Naive thymus-derived CD4-positive, alpha-beta T cell (primary cell): ENCODE measurements at regions not wholly inside any gene's neighbourhood (a gene's known extent, or its start where the extent isn't known, plus 50 kb on each side); places are given as distances from the start of the nearest gene placed in this dataset.

Source experiments
- ATAC-seq: fragments of 150-1000 bp; cut with Tn5 transposase; 2 replicates; pipeline ENCODE4 v1.10.0; 2021; ENCODE audit warnings: mild to moderate bottlenecking, moderate library complexity
- CTCF ChIA-PET: fragments of 350-600 bp; sonication (Branson Sonifier 250); formaldehyde crosslinking; loops from one replicate; lab custom pipeline; 2021; ENCODE audit warnings: antibody characterized with exemption; lab: Charles Lee
- POLR2A ChIA-PET: fragments of 350-600 bp; sonication (Branson Sonifier 250); formaldehyde crosslinking; loops from one replicate; lab custom pipeline; 2021; ENCODE audit warnings: antibody characterized with exemption, inconsistent platforms; lab: Charles Lee
- DNase-seq, 9 donors: peaks; one replicate each; pipeline versions ENCODE4 v3.0.0 to v3.0.0-alpha.2; 2020 to 2022; ENCODE audit warnings: mixed read lengths in 1 of 9
- H3K27ac ChIP-seq: one replicate; pipeline ENCODE4 v1.7.0; 2013; ENCODE audit warnings: mild to moderate bottlenecking, low read depth, low read length, moderate library complexity
- H3K27me3 ChIP-seq, 2 donors: one replicate each; pipeline ENCODE4 v1.7.0; 2013; ENCODE audit warnings: low read length in 2 of 2, mild to moderate bottlenecking in 2 of 2, moderate library complexity in 2 of 2; ENCODE audit not compliant: control insufficient read depth in 2 of 2, insufficient read depth in 2 of 2
- H3K36me3 ChIP-seq, 3 experiments: 1 replicate in 2 of 3; 2 replicates in 1 of 3; pipeline ENCODE4 v1.7.0; 2013; ENCODE audit warnings: low read length in 3 of 3, mild to moderate bottlenecking in 3 of 3, moderate library complexity in 1 of 3; ENCODE audit not compliant: insufficient read depth in 3 of 3, control insufficient read depth in 2 of 3
- H3K4me1 ChIP-seq, 2 donors: one replicate each; pipeline ENCODE4 v1.7.0; 2013; ENCODE audit warnings: low read length in 2 of 2, mild to moderate bottlenecking in 2 of 2, moderate library complexity in 1 of 2; ENCODE audit not compliant: control insufficient read depth in 2 of 2, insufficient read depth in 2 of 2
- H3K4me3 ChIP-seq: 2 replicates; pipeline ENCODE4 v1.7.0; 2013; ENCODE audit warnings: mild to moderate bottlenecking, low read length
- H3K9me3 ChIP-seq, 3 experiments: 1 replicate in 2 of 3; 2 replicates in 1 of 3; pipeline ENCODE4 v1.7.0; 2013; ENCODE audit warnings: low read length in 3 of 3; ENCODE audit not compliant: control insufficient read depth in 2 of 3
- H3K27ac Mint-ChIP-seq, 9 donors: one replicate each; pipeline ENCODE4 v1.8.0; 2020 to 2022; ENCODE audit warnings: mixed read lengths in 9 of 9, mild to moderate bottlenecking in 8 of 9, moderate library complexity in 5 of 9, inconsistent platforms in 2 of 9
- H3K27me3 Mint-ChIP-seq, 5 donors: one replicate each; pipeline ENCODE4 v1.8.0; 2021 to 2022; ENCODE audit warnings: mixed read lengths in 5 of 5, mild to moderate bottlenecking in 1 of 5
- H3K36me3 Mint-ChIP-seq, 5 donors: one replicate each; pipeline ENCODE4 v1.8.0; 2020 to 2022; ENCODE audit warnings: mixed read lengths in 5 of 5, mild to moderate bottlenecking in 3 of 5, inconsistent platforms in 1 of 5
- H3K4me1 Mint-ChIP-seq, 7 donors: one replicate each; pipeline ENCODE4 v1.8.0; 2020 to 2022; ENCODE audit warnings: mixed read lengths in 7 of 7, mild to moderate bottlenecking in 3 of 7, inconsistent platforms in 1 of 7
- H3K4me3 Mint-ChIP-seq, 10 donors: one replicate each; pipeline ENCODE4 v1.8.0; 2020 to 2022; ENCODE audit warnings: mild to moderate bottlenecking in 10 of 10, mixed read lengths in 10 of 10, moderate library complexity in 6 of 10, inconsistent platforms in 2 of 10
- H3K9me3 Mint-ChIP-seq, 11 donors: one replicate each; pipeline ENCODE4 v1.8.0; 2020 to 2022; ENCODE audit warnings: mixed read lengths in 11 of 11, mild to moderate bottlenecking in 4 of 11, inconsistent platforms in 1 of 11, moderate library complexity in 1 of 11
- intact Hi-C, 2 donors: fragments of 100-400 bp; cut with micrococcal nuclease; formaldehyde crosslinking; loops; one replicate each; pipeline ENCODE4 v1.15.1; 2023

DNA sequence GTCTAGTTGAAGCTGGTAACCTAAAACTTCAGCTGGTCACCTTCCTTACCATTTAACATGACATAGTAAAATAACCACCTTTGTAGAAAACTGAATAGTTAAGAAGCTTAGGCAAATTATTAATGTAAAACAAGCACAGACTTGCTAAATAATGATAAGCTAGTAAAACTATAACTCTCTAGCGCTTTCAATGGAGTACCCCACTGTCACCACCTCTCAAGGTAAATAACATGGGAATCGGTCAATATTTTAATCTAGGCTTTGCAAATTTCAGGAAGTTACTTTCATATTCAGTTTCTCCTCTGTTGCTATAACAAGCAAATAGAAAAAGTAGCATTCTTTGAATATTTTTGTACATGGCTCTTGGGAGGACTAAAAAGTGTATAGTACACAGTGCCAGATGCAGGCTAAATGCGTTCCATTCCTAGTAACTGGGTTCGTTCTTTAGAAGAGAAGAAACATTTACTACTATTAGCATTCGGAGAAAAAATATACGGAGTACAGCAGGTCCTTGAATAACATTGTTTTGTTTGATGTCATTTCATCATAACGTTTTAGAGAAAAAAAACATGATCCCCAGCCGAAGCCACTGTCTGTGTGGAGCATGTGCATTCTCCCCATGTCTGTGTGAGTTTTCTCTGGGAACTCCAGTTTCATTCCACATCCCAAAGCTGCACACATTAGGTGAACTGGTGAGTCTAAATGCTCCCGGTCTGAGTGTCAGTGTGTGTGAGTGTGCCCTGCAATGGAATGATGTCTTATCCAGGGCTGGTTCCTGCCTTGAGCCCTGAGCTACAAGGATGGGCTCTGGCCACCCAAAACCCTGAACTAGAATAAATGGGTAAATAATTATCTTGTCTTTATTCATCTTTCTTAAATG, 52.5 kb downstream of the EPRS1 start:
- Histone ChIP-seq H3K27ac (no peak overlapping the region), H3K4me1 (no peaks in the 10 kb centered on the region), H3K36me3 (peaks cover 0 to 33% (median 3%) of the 10 kb centered on the region in 3 experiments), H3K9me3 (no peaks in the 10 kb centered on the region), H3K27me3 (no peaks in the 10 kb centered on the region), H3K4me3 (no peak overlapping the region)
- Mint-ChIP-seq H3K27ac (peak overlapping the region in 1 of 9 donors; percentile 40), H3K4me1 (no peaks in the 10 kb centered on the region), H3K4me3 (no peak overlapping the region), H3K27me3 (no peaks in the 10 kb centered on the region), H3K36me3 (peaks cover 0 to 39% (median 22%) of the 10 kb centered on the region in 5 donors), H3K9me3 (no peaks in the 10 kb centered on the region)
- DNase-seq (no peak), ATAC-seq (no peak)
- intact Hi-C loops: loop anchor here (5.0 to 10.0 kb wide), 2 partner anchors 111 to 119 kb away; no protein-coding TSS in a partner anchor
- ChIA-PET POLR2A (no interaction called here), CTCF (interaction anchor here (0.7 kb wide), 1 partner anchor 20 kb away, joined by 3 read pairs; no protein-coding TSS in a partner anchor)

DNA sequence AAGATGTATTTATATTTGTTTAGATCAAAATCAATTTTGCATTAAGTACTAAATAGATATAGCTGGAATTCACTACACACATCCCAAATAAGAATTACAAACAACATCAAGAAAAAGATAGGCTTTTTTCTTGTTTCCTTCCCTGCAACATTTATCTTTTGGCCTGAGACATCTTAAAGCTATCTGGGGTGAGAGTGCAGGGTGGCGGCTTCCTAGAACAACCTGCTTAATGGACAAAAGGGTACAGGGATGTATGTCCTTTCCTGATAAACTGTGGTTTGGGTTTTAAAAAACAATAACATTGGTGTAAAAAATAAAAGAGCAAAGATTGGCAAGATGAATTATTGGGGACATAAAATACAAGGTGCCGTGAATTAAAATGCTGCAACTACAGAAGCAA, 54.4 kb downstream of the EPRS1 start:
- CTCF ChIA-PET: interaction anchor here (0.5 to 0.6 kb wide), 2 partner anchors 21 to 40 kb away, joined by 3 to 5 read pairs; no protein-coding TSS in a partner anchor
- intact Hi-C loops: loop anchor here (2.0 to 10.0 kb wide), 4 partner anchors 113 to 785 kb away; no protein-coding TSS in a partner anchor
- POLR2A ChIA-PET: no interaction called here
- Histone ChIP-seq H3K4me1 (no peaks in the 10 kb centered on the region), H3K9me3 (no peaks in the 10 kb centered on the region), H3K36me3 (peaks cover 11 to 45% (median 12%) of the 10 kb centered on the region in 3 experiments), H3K27ac (no peak overlapping the region), H3K27me3 (no peaks in the 10 kb centered on the region), H3K4me3 (no peak overlapping the region)
- H3K27me3 Mint-ChIP-seq: no peaks in the 10 kb centered on the region
- DNase-seq: no peak
- no peak overlapping the region for H3K4me3 Mint-ChIP-seq
- H3K9me3 Mint-ChIP-seq: no peaks in the 10 kb centered on the region
- peak overlapping the region in 1 of 9 donors; percentile 9 for H3K27ac Mint-ChIP-seq
- no peak for ATAC-seq
- peaks cover 0 to 4% (median 0%) of the 10 kb centered on the region in 7 donors for H3K4me1 Mint-ChIP-seq
- H3K36me3 Mint-ChIP-seq: peaks cover 7 to 42% (median 23%) of the 10 kb centered on the region in 5 donors

DNA sequence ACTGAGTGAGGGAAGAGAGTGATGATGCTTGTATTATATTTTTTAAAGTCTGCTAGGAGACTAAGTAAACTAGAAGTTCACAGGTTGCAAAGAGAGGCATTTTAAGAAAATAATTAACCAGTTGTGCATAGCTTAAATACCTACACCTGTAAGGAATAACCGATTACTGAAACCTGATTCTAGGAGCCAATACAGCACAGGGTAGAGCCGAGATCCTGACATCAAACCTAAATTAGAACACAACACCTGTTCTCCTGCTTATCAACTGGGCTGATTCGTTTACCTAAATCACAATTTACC, 54.8 kb downstream of the EPRS1 start:
- no peak overlapping the region for H3K4me3 Mint-ChIP-seq
- peak overlapping the region in 1 of 9 donors; percentile 2 for H3K27ac Mint-ChIP-seq
- no peaks in the 10 kb centered on the region for H3K27me3 Mint-ChIP-seq
- H3K4me1 ChIP-seq: no peaks in the 10 kb centered on the region
- no peak for ATAC-seq
- no peak overlapping the region for H3K27ac ChIP-seq
- H3K4me3 ChIP-seq: no peak overlapping the region
- POLR2A ChIA-PET: no interaction called here
- intact Hi-C loops: loop anchor here (2.0 to 10.0 kb wide), 4 partner anchors 113 to 785 kb away; no protein-coding TSS in a partner anchor
- CTCF ChIA-PET: interaction anchor here (0.5 to 0.6 kb wide), 2 partner anchors 22 to 40 kb away, joined by 3 to 5 read pairs; no protein-coding TSS in a partner anchor
- H3K9me3 ChIP-seq: no peaks in the 10 kb centered on the region
- H3K9me3 Mint-ChIP-seq: no peaks in the 10 kb centered on the region
- H3K4me1 Mint-ChIP-seq: peaks cover 0 to 4% (median 0%) of the 10 kb centered on the region in 7 donors
- peaks cover 14 to 45% (median 16%) of the 10 kb centered on the region in 3 experiments for H3K36me3 ChIP-seq
- DNase-seq: no peak
- no peaks in the 10 kb centered on the region for H3K27me3 ChIP-seq
- peaks cover 7 to 40% (median 23%) of the 10 kb centered on the region in 5 donors for H3K36me3 Mint-ChIP-seq

DNA sequence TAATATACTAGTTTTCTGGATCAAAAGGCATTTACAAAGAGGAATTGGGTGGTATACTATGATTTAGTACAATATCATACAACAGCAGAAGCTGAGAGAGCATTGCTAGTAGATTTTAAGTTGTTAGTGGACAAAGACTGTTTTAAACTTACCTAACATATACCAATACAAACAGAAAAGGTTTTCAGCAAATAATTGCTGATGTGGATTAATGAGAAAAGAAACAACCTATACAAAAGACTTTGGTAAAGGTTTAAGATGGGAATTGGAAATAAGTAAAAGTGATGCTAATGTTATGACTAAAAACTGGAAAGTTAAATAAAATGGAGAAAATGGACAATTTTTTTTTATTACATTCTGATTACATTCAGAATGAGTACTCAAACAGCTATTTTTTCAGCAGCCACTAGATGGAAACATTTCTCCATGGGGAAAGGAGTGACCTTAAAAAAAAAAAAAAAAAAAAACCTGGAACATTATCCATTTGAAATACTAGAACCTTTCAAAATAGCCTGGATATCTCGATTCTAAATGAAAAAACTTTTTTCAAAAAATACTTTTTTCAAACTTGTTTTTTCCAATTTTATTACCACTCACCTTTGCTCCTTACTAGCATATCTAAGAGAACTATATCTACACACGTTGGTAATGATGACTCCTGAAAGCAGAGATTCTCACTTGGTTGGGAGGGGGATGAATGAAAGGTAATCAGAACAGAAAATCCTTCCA, 55.4 kb downstream of the EPRS1 start:
- intact Hi-C loops: loop anchor here (2.0 to 10.0 kb wide), 4 partner anchors 114 to 786 kb away; no protein-coding TSS in a partner anchor
- Mint-ChIP-seq H3K4me3 (no peak overlapping the region), H3K27me3 (no peaks in the 10 kb centered on the region), H3K4me1 (peaks cover 0 to 4% (median 0%) of the 10 kb centered on the region in 7 donors), H3K36me3 (peaks cover 7 to 39% (median 23%) of the 10 kb centered on the region in 5 donors), H3K9me3 (no peaks in the 10 kb centered on the region), H3K27ac (peak overlapping the region in 2 of 9 donors; percentile 2 to 7)
- no peak for ATAC-seq
- H3K9me3 ChIP-seq: no peaks in the 10 kb centered on the region
- no peaks in the 10 kb centered on the region for H3K4me1 ChIP-seq
- H3K27ac ChIP-seq: no peak overlapping the region
- peaks cover 19 to 45% (median 19%) of the 10 kb centered on the region in 3 experiments for H3K36me3 ChIP-seq
- no peak overlapping the region for H3K4me3 ChIP-seq
- DNase-seq: peak in 1 of 9 donors; percentile 3
- ChIA-PET CTCF (no interaction called here), POLR2A (no interaction called here)
- no peaks in the 10 kb centered on the region for H3K27me3 ChIP-seq

DNA sequence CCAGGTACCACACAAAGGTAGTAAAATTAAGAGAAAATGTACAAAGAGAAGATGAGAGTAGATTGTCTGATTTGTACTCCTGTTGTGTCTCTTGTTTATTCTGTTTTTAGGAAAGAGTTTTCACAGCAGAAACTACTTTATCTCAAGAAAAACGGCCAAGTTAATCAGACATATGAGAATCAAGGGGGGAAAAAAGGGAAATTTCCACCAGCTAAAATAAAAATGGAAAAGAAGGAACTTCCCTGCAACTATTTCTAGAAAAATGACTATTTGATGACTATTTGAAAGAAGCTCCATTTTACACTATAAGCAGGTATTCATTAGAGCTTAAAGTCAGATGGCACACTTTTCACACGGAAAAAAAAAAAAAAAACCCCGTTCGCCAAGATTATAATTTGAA, 56.5 kb downstream of the EPRS1 start:
- H3K4me1 ChIP-seq: no peaks in the 10 kb centered on the region
- intact Hi-C loops: loop anchor here (2.0 to 10.0 kb wide), 5 partner anchors 33 to 787 kb away; no protein-coding TSS in a partner anchor
- no peak overlapping the region for H3K27ac Mint-ChIP-seq
- no peak for DNase-seq
- no peak overlapping the region for H3K27ac ChIP-seq
- no peak overlapping the region for H3K4me3 ChIP-seq
- H3K9me3 ChIP-seq: no peaks in the 10 kb centered on the region
- H3K9me3 Mint-ChIP-seq: no peaks in the 10 kb centered on the region
- CTCF ChIA-PET: interaction anchor here (0.7 kb wide), 1 partner anchor 704 kb away, joined by 3 read pairs; no protein-coding TSS in a partner anchor
- no peak for ATAC-seq
- peaks cover 7 to 30% (median 14%) of the 10 kb centered on the region in 5 donors for H3K36me3 Mint-ChIP-seq
- POLR2A ChIA-PET: no interaction called here
- no peak overlapping the region for H3K4me3 Mint-ChIP-seq
- no peaks in the 10 kb centered on the region for H3K27me3 Mint-ChIP-seq
- H3K36me3 ChIP-seq: peaks cover 18 to 44% (median 24%) of the 10 kb centered on the region in 3 experiments
- H3K27me3 ChIP-seq: no peaks in the 10 kb centered on the region
- H3K4me1 Mint-ChIP-seq: peaks cover 0 to 4% (median 0%) of the 10 kb centered on the region in 7 donors

DNA sequence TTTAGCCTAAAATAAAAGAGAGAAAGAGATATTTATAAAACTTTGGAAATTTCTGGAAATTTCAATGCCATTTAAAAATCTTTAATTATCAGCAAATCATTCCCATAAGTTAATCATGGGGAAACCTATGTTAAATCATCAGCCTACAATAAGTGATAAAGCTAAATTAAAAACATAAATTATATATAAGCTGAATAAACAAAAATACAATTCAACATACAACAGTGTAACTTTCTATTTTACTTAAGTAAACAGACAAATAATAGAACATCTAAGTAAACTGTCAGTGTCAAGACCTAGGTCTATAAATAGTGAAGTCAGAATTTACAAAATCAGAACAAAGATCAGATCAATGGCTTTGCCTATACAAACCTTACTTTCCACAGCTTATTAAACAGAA, 57.5 kb downstream of the EPRS1 start:
- no peaks in the 10 kb centered on the region for H3K4me1 ChIP-seq
- no peak overlapping the region for H3K27ac ChIP-seq
- no peak for DNase-seq
- peak overlapping the region in 1 of 9 donors; percentile 57 for H3K27ac Mint-ChIP-seq
- H3K36me3 ChIP-seq: peaks cover 18 to 51% (median 24%) of the 10 kb centered on the region in 3 experiments
- ChIA-PET POLR2A (no interaction called here), CTCF (no interaction called here)
- H3K36me3 Mint-ChIP-seq: peaks cover 10 to 33% (median 16%) of the 10 kb centered on the region in 5 donors
- no peak for ATAC-seq
- intact Hi-C loops: loop anchor here in 1 of 2 donors (5.0 kb wide), 1 partner anchor 33 kb away; no protein-coding TSS in a partner anchor
- no peaks in the 10 kb centered on the region for H3K9me3 Mint-ChIP-seq
- H3K9me3 ChIP-seq: no peaks in the 10 kb centered on the region
- no peak overlapping the region for H3K4me3 ChIP-seq
- H3K27me3 Mint-ChIP-seq: no peaks in the 10 kb centered on the region
- peaks cover 0 to 4% (median 0%) of the 10 kb centered on the region in 7 donors for H3K4me1 Mint-ChIP-seq
- H3K4me3 Mint-ChIP-seq: no peak overlapping the region
- H3K27me3 ChIP-seq: no peaks in the 10 kb centered on the region
